HCT116 (cell line): ENCODE measurements at regions not wholly inside any gene's neighbourhood (a gene's known extent, or its start where the extent isn't known, plus 50 kb on each side); places are given as distances from the start of the nearest gene placed in this dataset.

Experiments used
- ATAC-seq: fragments of 200-7000 bp; cut with Tn5 transposase; 2 replicates; pipeline ENCODE4 v1.9.1; 2020; ENCODE audit warnings: mild to moderate bottlenecking, moderate library complexity
- BruUV-seq: library from RNA; stranded (reverse); fragments of 400-500 nt; replicated peaks from 2 replicates; lab custom pipeline; 2021; lab: Mats Ljungman, UMichigan
- CTCF ChIA-PET: fragments of 300-600 bp; sonication (Branson Sonifier 250); formaldehyde crosslinking; loops from one replicate; lab custom pipeline; 2021; ENCODE audit warnings: antibody characterized with exemption; lab: Charles Lee
- POLR2A ChIA-PET: fragments of 300-600, 350-600 bp; sonication (Branson Sonifier 250); formaldehyde crosslinking; loops from one replicate; lab custom pipeline; 2021; ENCODE audit warnings: antibody characterized with exemption; lab: Charles Lee
- RAD21 ChIA-PET, 2 experiments: fragments of 300-600 bp; sonication (Branson Sonifier 250); formaldehyde crosslinking; loops; one replicate each; lab custom pipeline; 2023; ENCODE audit warnings: low total read pairs in 2 of 2; ENCODE audit not compliant: uncharacterized antibody in 2 of 2, unreplicated experiment in 2 of 2, low non-redundant PET in 1 of 2; lab: Charles Lee
- DNase-seq: peaks from one replicate; pipeline ENCODE4 v3.0.0-alpha.2; 2010; ENCODE audit warnings: low read depth, low spot score
- H2AFZ ChIP-seq: fragments of 200-600 bp; shearing (Covaris generic), sonication (generic); 2 replicates; pipeline ENCODE4 v1.6.1; 2017; ENCODE audit warnings: low read depth, mixed run types, mixed read lengths, antibody characterized with exemption, low read length; ENCODE audit not compliant: poor library complexity, severe bottlenecking
- H3K27ac ChIP-seq: 2 replicates; pipeline ENCODE4 v1.5.1; 2012; ENCODE audit warnings: low read depth, low read length
- H3K27me3 ChIP-seq: fragments of 200-600 bp; sonication (generic); 2 replicates; pipeline ENCODE4 v1.6.1; 2016; ENCODE audit warnings: mixed run types, low read length, mixed read lengths; ENCODE audit not compliant: insufficient read depth
- H3K36me3 ChIP-seq, 2 experiments: fragments of 200-500 bp in 1 of 2; fragments of 200-600 bp in 1 of 2; sonication (Bioruptor generic) in 1 of 2; sonication (generic) in 1 of 2; 2 replicates each; pipeline versions ENCODE4 v1.5.1 to v1.6.1; 2014 to 2016; ENCODE audit warnings: low read length in 2 of 2, inconsistent platforms in 1 of 2, mixed read lengths in 1 of 2, mixed run types in 1 of 2; ENCODE audit not compliant: insufficient read depth in 2 of 2, control insufficient read depth in 1 of 2
- H3K4me1 ChIP-seq, 2 experiments: fragments of 200-600 bp in 1 of 2; sonication (generic) in 1 of 2; 2 replicates each; pipeline versions ENCODE4 v1.5.1 to v1.6.1; 2012 to 2017; ENCODE audit warnings: low read length in 2 of 2, inconsistent platforms in 1 of 2, mild to moderate bottlenecking in 1 of 2, mixed read lengths in 1 of 2, mixed run types in 1 of 2, moderate library complexity in 1 of 2; ENCODE audit not compliant: insufficient read depth in 2 of 2, control insufficient read depth in 1 of 2
- H3K4me2 ChIP-seq: fragments of 200-600 bp; sonication (generic); 2 replicates; pipeline ENCODE4 v1.6.1; 2017; ENCODE audit warnings: mixed run types, low read length, mixed read lengths
- H3K4me3 ChIP-seq, 2 experiments: fragments of 200-600 bp in 1 of 2; sonication (generic) in 1 of 2; replicated peaks in 1 of 2; 2 replicates each; pipeline ENCODE4 v1.5.1; 2011 to 2016; ENCODE audit warnings: low read length in 2 of 2, control low read depth in 1 of 2, low read depth in 1 of 2, mild to moderate bottlenecking in 1 of 2, mixed read lengths in 1 of 2, mixed run types in 1 of 2
- H3K79me2 ChIP-seq: fragments of 200-600 bp; sonication (generic); 2 replicates; pipeline ENCODE4 v1.6.1; 2017; ENCODE audit warnings: mild to moderate bottlenecking, mixed run types, low read length, moderate library complexity, mixed read lengths; ENCODE audit not compliant: insufficient read depth
- H3K9ac ChIP-seq: fragments of 200-600 bp; sonication (generic); 2 replicates; pipeline ENCODE4 v1.6.1; 2016; ENCODE audit warnings: low read length, mixed read lengths
- H3K9me2 ChIP-seq: fragments of 200-600 bp; sonication (generic), shearing (Covaris generic); 2 replicates; pipeline ENCODE4 v1.6.1; 2017; ENCODE audit warnings: mixed run types, mild to moderate bottlenecking, moderate library complexity; ENCODE audit not compliant: insufficient read depth
- H3K9me3 ChIP-seq, 2 experiments: fragments of 200-500 bp in 1 of 2; fragments of 200-600 bp in 1 of 2; sonication (Bioruptor generic) in 1 of 2; sonication (generic) in 1 of 2; 2 replicates each; pipeline ENCODE4 v1.6.1; 2014 to 2017; ENCODE audit warnings: low read length in 2 of 2, mixed read lengths in 2 of 2, inconsistent platforms in 1 of 2, low read depth in 1 of 2, mild to moderate bottlenecking in 1 of 2, mixed run types in 1 of 2, moderate library complexity in 1 of 2; ENCODE audit not compliant: control insufficient read depth in 1 of 2, insufficient read depth in 1 of 2
- H4K20me1 ChIP-seq: fragments of 200-600 bp; sonication (generic), shearing (Covaris generic); 2 replicates; pipeline ENCODE4 v1.6.1; 2017; ENCODE audit warnings: mixed run types, mild to moderate bottlenecking, moderate library complexity; ENCODE audit not compliant: insufficient read depth
- ATF3 ChIP-seq: IDR thresholded peaks from 2 replicates; pipeline ENCODE4 v1.6.1; 2012
- CTCF ChIP-seq, 3 experiments: fragments of 200-600 bp in 1 of 3; sonication (generic) in 1 of 3; IDR thresholded peaks in 2 of 3; conservative IDR thresholded peaks in 1 of 3; 2 replicates each; pipeline ENCODE4 v1.5.1; 2012 to 2017; ENCODE audit warnings: low read depth in 2 of 3, low read length in 2 of 3, antibody characterized with exemption in 1 of 3, borderline replicate concordance in 1 of 3, control low read depth in 1 of 3, mild to moderate bottlenecking in 1 of 3, mixed read lengths in 1 of 3, mixed run types in 1 of 3, moderate library complexity in 1 of 3; ENCODE audit not compliant: insufficient read depth in 1 of 3
- EZH2phosphoT487 ChIP-seq: fragments of 200-600 bp; IDR thresholded peaks from 2 replicates; pipeline ENCODE4 v1.6.1; 2018; ENCODE audit warnings: antibody characterized with exemption, borderline replicate concordance
- JUND ChIP-seq: IDR thresholded peaks from 2 replicates; pipeline ENCODE4 v1.6.1; 2012
- POLR2A ChIP-seq: IDR thresholded peaks from 2 replicates; pipeline ENCODE4 v1.7.0; 2011; ENCODE audit warnings: borderline replicate concordance; ENCODE audit not compliant: insufficient read depth, insufficient read length; ENCODE audit errors: extremely low read depth
- POLR2AphosphoS5 ChIP-seq: IDR thresholded peaks from 2 replicates; pipeline ENCODE4 v1.6.1; 2011; ENCODE audit warnings: mild to moderate bottlenecking, low read depth, low read length, moderate library complexity
- SIN3A ChIP-seq: IDR thresholded peaks from 2 replicates; pipeline ENCODE4 v1.6.1; 2012; ENCODE audit warnings: low read depth
- ZBTB33 ChIP-seq: IDR thresholded peaks from 2 replicates; pipeline ENCODE4 v1.6.1; 2011; ENCODE audit warnings: mild to moderate bottlenecking, low read length, moderate library complexity; ENCODE audit not compliant: insufficient replicate concordance; ENCODE audit errors: extremely low read depth
- ZFX ChIP-seq: fragments of 450-650 bp; IDR thresholded peaks from 2 replicates; pipeline ENCODE4 v1.6.1; 2017
- intact Hi-C: fragments of 100-400 bp; cut with micrococcal nuclease; formaldehyde crosslinking; loops from 2 replicates; pipeline ENCODE4 v1.10.0; 2022
- TF ChIP-seq, protein P1 (sequence below): IDR thresholded peaks from 2 replicates; pipeline ENCODE4 v1.6.1; 2012

GRCh38 chr10:47218803-47219202, 81.2 kb upstream of the GDF10 start:
- H3K4me2 ChIP-seq: no peak overlapping the region
- BruUV-seq: no TSS peak
- ChIA-PET CTCF (no interaction called here), POLR2A (no interaction called here), RAD21 (no interaction called here)
- no peaks in the 10 kb centered on the region for H3K4me1 ChIP-seq
- H3K9me3 ChIP-seq: no peaks in the 10 kb centered on the region
- no peak overlapping the region for H3K27ac ChIP-seq
- intact Hi-C loops: no loop called here
- no peaks in the 10 kb centered on the region for H3K36me3 ChIP-seq
- TF ChIP-seq JUND: no peak
- no peak for ATAC-seq
- H2AFZ ChIP-seq: no peak overlapping the region
- no peaks in the 10 kb centered on the region for H4K20me1 ChIP-seq
- DNase-seq: no peak
- no peak overlapping the region for H3K9ac ChIP-seq
- H3K4me3 ChIP-seq: no peak overlapping the region
- no peaks in the 10 kb centered on the region for H3K79me2 ChIP-seq
- H3K9me2 ChIP-seq: no peaks in the 10 kb centered on the region
- H3K27me3 ChIP-seq: no peaks in the 10 kb centered on the region

- ChIA-PET POLR2A (no interaction called here), CTCF (no interaction called here), RAD21 (no interaction called here)
- TF ChIP-seq ZBTB33 (no peak), POLR2AphosphoS5 (no peak), JUND (no peak), EZH2phosphoT487 (no peak), ZFX (no peak), CTCF (IDR thresholded peaks at IDR 0.05 in 2 of 3, conservative IDR thresholded peaks at IDR 0.05 in 1 of 3; ENCODE audit: borderline replicate concordance in 1 of 3, insufficient read depth in 1 of 3, low read depth in 2 of 3, low read length in 2 of 3) (no peak), ATF3 (no peak), POLR2A (no peak), SIN3A (no peak)
- TF ChIP-seq, protein P1, sequence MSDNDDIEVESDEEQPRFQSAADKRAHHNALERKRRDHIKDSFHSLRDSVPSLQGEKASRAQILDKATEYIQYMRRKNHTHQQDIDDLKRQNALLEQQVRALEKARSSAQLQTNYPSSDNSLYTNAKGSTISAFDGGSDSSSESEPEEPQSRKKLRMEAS: no peak
- no peaks in the 10 kb centered on the region for H3K36me3 ChIP-seq
- no TSS peak for BruUV-seq
- H3K27me3 ChIP-seq: no peaks in the 10 kb centered on the region
- no peak overlapping the region for H3K4me2 ChIP-seq
- ATAC-seq (no peak), DNase-seq (no peak)
- H3K4me1 ChIP-seq: no peaks in the 10 kb centered on the region
- no peak overlapping the region for H3K4me3 ChIP-seq
- no peak overlapping the region for H3K27ac ChIP-seq
- H2AFZ ChIP-seq: no peak overlapping the region
- H3K9me2 ChIP-seq: no peaks in the 10 kb centered on the region
- H3K9me3 ChIP-seq: no peaks in the 10 kb centered on the region
- H4K20me1 ChIP-seq: no peaks in the 10 kb centered on the region
- H3K9ac ChIP-seq: no peak overlapping the region
- H3K79me2 ChIP-seq: no peaks in the 10 kb centered on the region
- intact Hi-C loops: no loop called here
Measured at GRCh38 chr10:47222461-47222860, 77.5 kb upstream of the GDF10 start.
